GM12892 (cell line): ENCODE measurements at regions not wholly inside any gene's neighbourhood (a gene's known extent, or its start where the extent isn't known, plus 50 kb on each side); places are given as distances from the start of the nearest gene placed in this dataset.

Experiments
- POLR2A ChIP-seq: IDR thresholded peaks from 2 replicates; pipeline ENCODE4 v1.6.1; 2011; ENCODE audit warnings: low read depth, low read length, control low read depth
- POLR2AphosphoS5 ChIP-seq: IDR thresholded peaks from 2 replicates; pipeline ENCODE4 v1.6.1; 2011; ENCODE audit warnings: low read depth, low read length, control low read depth
- TAF1 ChIP-seq: IDR thresholded peaks from 2 replicates; pipeline ENCODE4 v1.6.1; 2011; ENCODE audit warnings: low read depth, mild to moderate bottlenecking, control low read depth, low read length, borderline replicate concordance

DNA sequence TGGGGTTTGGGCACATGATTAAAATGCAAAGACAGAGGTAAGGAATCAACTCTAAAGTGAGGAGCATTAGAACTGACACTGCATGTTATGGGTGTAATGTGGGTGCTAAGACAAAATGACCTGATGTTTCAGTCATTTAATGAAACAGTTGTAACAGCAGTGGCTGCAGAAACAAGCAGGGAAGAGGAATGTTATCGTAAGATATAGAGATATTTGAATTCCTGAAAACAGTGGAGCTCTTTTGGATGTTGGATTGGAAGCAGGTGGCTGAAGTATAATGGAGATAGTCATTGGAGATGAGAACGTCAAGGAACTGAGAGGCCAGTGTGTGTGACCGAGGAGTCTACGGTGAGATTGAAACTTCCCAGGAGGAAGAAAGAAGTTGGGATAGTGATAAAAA is 1065.2 kb downstream of the ZPLD1 start:
- TF ChIP-seq POLR2A, result no peak
- no peak for TF ChIP-seq TAF1
- no peak for TF ChIP-seq POLR2AphosphoS5
